HG03039 (cell line): ENCODE measurements at regions not wholly inside any gene's neighbourhood (a gene's known extent, or its start where the extent isn't known, plus 50 kb on each side); places are given as distances from the start of the nearest gene placed in this dataset.

Source experiments
- ATAC-seq: cut with Tn5 transposase; IDR thresholded peaks from one replicate; pipeline ENCODE4 v1.9.1; 2021; ENCODE audit warnings: mild to moderate bottlenecking, moderate library complexity; ENCODE audit not compliant: unreplicated experiment

GRCh38 chr2:209331291-209331844, 92.5 kb upstream of the MAP2 start:
- no peak for ATAC-seq

- peak; percentile 83 for ATAC-seq
Measured at GRCh38 chr2:209334188-209335017, 89.4 kb upstream of the MAP2 start.

GRCh38 chr2:209340522-209340921, 83.3 kb upstream of the MAP2 start:
- no peak for ATAC-seq

- ATAC-seq: no peak
Measured at GRCh38 chr2:209344349-209344748, 79.5 kb upstream of the MAP2 start.

- no peak for ATAC-seq
Measured at GRCh38 chr2:209348433-209348832, 75.4 kb upstream of the MAP2 start.

- no peak for ATAC-seq
Measured at GRCh38 chr2:209351636-209352035, 72.2 kb upstream of the MAP2 start.

- ATAC-seq: no peak
Measured at GRCh38 chr2:209358992-209359391, 64.9 kb upstream of the MAP2 start.

- no peak for ATAC-seq
Measured at GRCh38 chr2:209367075-209367747, 56.6 kb upstream of the MAP2 start.

- ATAC-seq: no peak
Measured at GRCh38 chr2:209368406-209368805, 55.4 kb upstream of the MAP2 start.

GRCh38 chr2:209368914-209369313, 54.9 kb upstream of the MAP2 start:
- peak; percentile 73 for ATAC-seq

GRCh38 chr2:209369656-209370055, 54.2 kb upstream of the MAP2 start:
- no peak for ATAC-seq

GRCh38 chr2:209371407-209371806, 52.4 kb upstream of the MAP2 start:
- no peak for ATAC-seq
